Testis (tissue), 2 donors: ENCODE measurements at regions not wholly inside any gene's neighbourhood (a gene's known extent, or its start where the extent isn't known, plus 50 kb on each side); places are given as distances from the start of the nearest gene placed in this dataset.

Experiments used
- CTCF ChIP-seq, 3 experiments: fragments of 450-650 bp in 2 of 3; fragments of 200-600 bp in 1 of 3; sonication (generic) in 1 of 3; IDR thresholded peaks; one replicate each; pipeline ENCODE4 v1.5.1; 2016 to 2019; ENCODE audit warnings: antibody characterized with exemption in 3 of 3, mild to moderate bottlenecking in 2 of 3, moderate library complexity in 1 of 3
- POLR2A ChIP-seq: fragments of 450-650 bp; IDR thresholded peaks from one replicate; pipeline ENCODE4 v1.6.1; 2017; ENCODE audit warnings: antibody characterized with exemption, mild to moderate bottlenecking, moderate library complexity

- TF ChIP-seq CTCF (IDR thresholded peaks at IDR 0.05) (no peak), POLR2A (no peak)
Measured at GRCh38 chr5:82931110-82931509, 146.1 kb downstream of the TMEM167A start.
